SK-N-SH (cell line): ENCODE measurements at regions not wholly inside any gene's neighbourhood (a gene's known extent, or its start where the extent isn't known, plus 50 kb on each side); places are given as distances from the start of the nearest gene placed in this dataset.

ENCODE experiments used
- CTCF ChIA-PET: fragments of 300-600, 350-600 bp; formaldehyde crosslinking; extraction: SDS; loops from one replicate; lab custom pipeline; 2021; lab: Yijun Ruan, JAX
- POLR2A ChIA-PET: fragments of 350-600 bp; sonication (Branson Sonifier 250); formaldehyde crosslinking; extraction: SDS; loops from one replicate; lab custom pipeline; 2020; ENCODE audit warnings: antibody characterized with exemption, inconsistent platforms; lab: Yijun Ruan, JAX
- DNase-seq: peaks from one replicate; pipeline ENCODE4 v3.0.0; 2012
- H2AFZ ChIP-seq: fragments of 200-600 bp; sonication (generic); 2 replicates; pipeline ENCODE4 v1.8.1; 2016; ENCODE audit warnings: antibody characterized with exemption, mild to moderate bottlenecking, low read depth
- H3F3A ChIP-seq: fragments of 200-600 bp; sonication (generic); replicated peaks from 2 replicates; pipeline ENCODE3; 2016; ENCODE audit warnings: antibody characterized with exemption, mild to moderate bottlenecking; ENCODE audit not compliant: insufficient read depth
- H3K27ac ChIP-seq, 2 experiments: fragments of 200-500 bp in 1 of 2; fragments of 200-600 bp in 1 of 2; sonication (Bioruptor generic) in 1 of 2; sonication (generic), shearing (Covaris generic) in 1 of 2; 2 replicates each; pipeline versions ENCODE4 v1.5.1 to v1.6.1; 2014 to 2016; ENCODE audit warnings: low read depth in 2 of 2, inconsistent platforms in 1 of 2, low read length in 1 of 2, mild to moderate bottlenecking in 1 of 2, mixed read lengths in 1 of 2
- H3K27me3 ChIP-seq: fragments of 200-600 bp; sonication (generic), shearing (Covaris generic); 2 replicates; pipeline ENCODE4 v1.6.1; 2016; ENCODE audit warnings: mixed run types; ENCODE audit not compliant: insufficient read depth
- H3K36me3 ChIP-seq, 2 experiments: fragments of 200-500 bp in 1 of 2; fragments of 200-600 bp in 1 of 2; sonication (Bioruptor generic) in 1 of 2; sonication (generic) in 1 of 2; replicated peaks in 1 of 2; 2 replicates each; pipeline versions ENCODE3 to v1.5.1; 2014 to 2016; ENCODE audit warnings: low read length in 1 of 2, mild to moderate bottlenecking in 1 of 2; ENCODE audit not compliant: insufficient read depth in 2 of 2, control insufficient read depth in 1 of 2
- H3K4me1 ChIP-seq, 2 experiments: fragments of 200-500 bp in 1 of 2; fragments of 200-600 bp in 1 of 2; sonication (Bioruptor generic) in 1 of 2; sonication (generic), shearing (Covaris generic) in 1 of 2; 2 replicates each; pipeline versions ENCODE4 v1.5.1 to v1.6.1; 2014 to 2016; ENCODE audit warnings: low read depth in 1 of 2, low read length in 1 of 2, mixed run types in 1 of 2; ENCODE audit not compliant: insufficient read depth in 2 of 2, control insufficient read depth in 1 of 2
- H3K4me2 ChIP-seq: fragments of 200-600 bp; sonication (generic), shearing (Covaris generic); 2 replicates; pipeline ENCODE4 v1.6.1; 2017; ENCODE audit warnings: mixed run types
- H3K4me3 ChIP-seq, 2 experiments: fragments of 200-500 bp in 1 of 2; fragments of 200-600 bp in 1 of 2; sonication (Bioruptor generic) in 1 of 2; sonication (generic), shearing (Covaris generic) in 1 of 2; 2 replicates each; pipeline versions ENCODE4 v1.5.1 to v1.8.1; 2014 to 2016; ENCODE audit warnings: low read depth in 2 of 2, inconsistent platforms in 1 of 2, low read length in 1 of 2, mild to moderate bottlenecking in 1 of 2, mixed read lengths in 1 of 2, moderate library complexity in 1 of 2
- H3K79me2 ChIP-seq: fragments of 200-600 bp; sonication (generic); 2 replicates; pipeline ENCODE4 v1.8.1; 2017; ENCODE audit warnings: mild to moderate bottlenecking; ENCODE audit not compliant: insufficient read depth
- H3K9ac ChIP-seq: fragments of 200-600 bp; sonication (generic); 2 replicates; pipeline ENCODE4 v1.6.1; 2017; ENCODE audit warnings: mixed run types
- H3K9me2 ChIP-seq: fragments of 200-600 bp; sonication (generic); 2 replicates; pipeline ENCODE4 v1.6.1; 2017; ENCODE audit warnings: mixed run types
- H3K9me3 ChIP-seq: fragments of 200-600 bp; sonication (generic); 2 replicates; pipeline ENCODE4 v1.6.1; 2017; ENCODE audit warnings: mixed run types, mild to moderate bottlenecking, moderate library complexity
- H4K20me1 ChIP-seq: fragments of 200-600 bp; sonication (generic); 2 replicates; pipeline ENCODE4 v1.6.1; 2017; ENCODE audit warnings: mild to moderate bottlenecking, mixed run types; ENCODE audit not compliant: insufficient read depth
- CHD2 ChIP-seq: fragments of 150-350 bp; IDR thresholded peaks from 2 replicates; pipeline ENCODE4 v1.6.1; 2018; ENCODE audit warnings: low read length; ENCODE audit not compliant: partially characterized antibody
- CTCF ChIP-seq: fragments of 200-600 bp; sonication (generic); IDR thresholded peaks from 2 replicates; pipeline ENCODE4 v1.6.1; 2017; ENCODE audit warnings: antibody characterized with exemption, mild to moderate bottlenecking, moderate library complexity
- EP300 ChIP-seq, 2 experiments: IDR thresholded peaks; 2 replicates each; pipeline versions ENCODE4 v1.4.0 to v1.6.1; 2012; ENCODE audit warnings: borderline replicate concordance in 1 of 2, low read depth in 1 of 2, low read length in 1 of 2
- EZH2phosphoT487 ChIP-seq: fragments of 200-600 bp; sonication (generic); IDR thresholded peaks from 2 replicates; pipeline ENCODE4 v1.6.1; 2017; ENCODE audit warnings: low read depth, mixed run types, mild to moderate bottlenecking, antibody characterized with exemption, moderate library complexity, borderline replicate concordance
- FOSL2 ChIP-seq: IDR thresholded peaks from 2 replicates; pipeline ENCODE4 v1.4.0; 2012; ENCODE audit warnings: low read depth, mild to moderate bottlenecking, moderate library complexity, borderline replicate concordance
- FOXM1 ChIP-seq: IDR thresholded peaks from 2 replicates; pipeline ENCODE4 v1.4.0; 2012; ENCODE audit warnings: low read depth, mild to moderate bottlenecking
- GABPA ChIP-seq: IDR thresholded peaks from 2 replicates; pipeline ENCODE4 v1.4.0; 2012; ENCODE audit warnings: low read depth, mild to moderate bottlenecking
- GATA2 ChIP-seq: sonication (generic); formaldehyde crosslinking; IDR thresholded peaks from 2 replicates; pipeline ENCODE4 v1.5.0; 2020; ENCODE audit warnings: mild to moderate bottlenecking, missing genetic modification reagents
- JUND ChIP-seq: IDR thresholded peaks from 2 replicates; pipeline ENCODE4 v1.4.0; 2012
- MAX ChIP-seq: IDR thresholded peaks from 2 replicates; pipeline ENCODE4 v1.4.0; 2012; ENCODE audit warnings: low read depth
- MEF2A ChIP-seq: IDR thresholded peaks from 2 replicates; pipeline ENCODE4 v1.4.0; 2012; ENCODE audit warnings: low read depth, borderline replicate concordance
- NFIC ChIP-seq: IDR thresholded peaks from 2 replicates; pipeline ENCODE4 v1.4.0; 2012; ENCODE audit warnings: borderline replicate concordance
- NRF1 ChIP-seq: IDR thresholded peaks from 2 replicates; pipeline ENCODE4 v1.6.1; 2012; ENCODE audit warnings: low read depth, mild to moderate bottlenecking, low read length
- POLR2AphosphoS5 ChIP-seq: IDR thresholded peaks from 2 replicates; pipeline ENCODE4 v1.6.1; 2012; ENCODE audit warnings: low read depth, low read length
- RAD21 ChIP-seq: IDR thresholded peaks from 2 replicates; pipeline ENCODE4 v1.6.1; 2012; ENCODE audit warnings: mild to moderate bottlenecking, low read length
- RCOR1 ChIP-seq: fragments of 150-350 bp; IDR thresholded peaks from 2 replicates; pipeline ENCODE4 v1.6.1; 2017; ENCODE audit warnings: antibody characterized with exemption, low read length
- REST ChIP-seq: IDR thresholded peaks from 2 replicates; pipeline ENCODE4 v1.6.1; 2012; ENCODE audit warnings: mild to moderate bottlenecking, low read depth, low read length, moderate library complexity
- RXRA ChIP-seq: IDR thresholded peaks from 2 replicates; pipeline ENCODE4 v1.4.0; 2012; ENCODE audit warnings: low read depth, mild to moderate bottlenecking, borderline replicate concordance
- SIN3A ChIP-seq: IDR thresholded peaks from 2 replicates; pipeline ENCODE4 v1.6.1; 2012; ENCODE audit warnings: low read depth, mild to moderate bottlenecking, low read length, moderate library complexity, borderline replicate concordance
- SMC3 ChIP-seq: IDR thresholded peaks from 2 replicates; pipeline ENCODE4 v1.6.1; 2012; ENCODE audit warnings: low read depth, low read length, improper control_type of control experiment
- USF1 ChIP-seq: IDR thresholded peaks from 2 replicates; pipeline ENCODE4 v1.4.0; 2012; ENCODE audit warnings: low read depth, borderline replicate concordance
- YY1 ChIP-seq: IDR thresholded peaks from 2 replicates; pipeline ENCODE4 v1.4.0; 2012; ENCODE audit warnings: low read depth, mild to moderate bottlenecking
- WGBS: methylation state at CpG from one replicate; pipeline ENCODE4 v1.1.6; 2017; ENCODE audit warnings: low lambda C conversion rate; 5-methylcytosine and 5-hydroxymethylcytosine counted together

- 84% methylated on average over 2 of the region's 2 CpGs for WGBS
- POLR2A ChIA-PET: no interaction called here
Observed at GRCh38 chr10:24149640-24150039, 59.3 kb upstream of the KIAA1217 start.

GRCh38 chr10:24150853-24151252 is 58.1 kb upstream of the KIAA1217 start:
- Histone ChIP-seq H3F3A (peaks cover 12% of the 10 kb centered on the region), H3K9ac (no peak overlapping the region), H3K4me1 (peaks cover 0 to 2% of the 10 kb centered on the region in 2 experiments; a peak in 3 of 4 replicates), H2AFZ (no peak overlapping the region), H4K20me1 (no peaks in the 10 kb centered on the region), H3K9me2 (no peaks in the 10 kb centered on the region), H3K9me3 (no peaks in the 10 kb centered on the region), H3K27ac (no peak overlapping the region), H3K4me3 (no peak overlapping the region), H3K27me3 (no peaks in the 10 kb centered on the region), H3K4me2 (no peak overlapping the region), H3K36me3 (no peaks in the 10 kb centered on the region), H3K79me2 (no peaks in the 10 kb centered on the region)
- ChIA-PET POLR2A (no interaction called here), CTCF (interaction anchor here (1.0 kb wide), 1 partner anchor 157 kb away, joined by 3 read pairs; no protein-coding TSS in a partner anchor)
- DNase-seq: no peak
- 92% methylated on average over 3 of the region's 3 CpGs for WGBS
- TF ChIP-seq CHD2 (no peak), EP300 (IDR thresholded peaks at IDR 0.05; ENCODE audit: borderline replicate concordance in 1 of 2, low read depth in 1 of 2, low read length in 1 of 2) (no peak), POLR2AphosphoS5 (no peak), YY1 (no peak), USF1 (no peak), REST (no peak), FOXM1 (no peak), SMC3 (no peak)

More at GRCh38 chr10:24149640-24150039, 59.3 kb upstream of the KIAA1217 start:
- Histone ChIP-seq H3K4me2 (no peak overlapping the region), H3K9ac (no peak overlapping the region), H3K27me3 (no peaks in the 10 kb centered on the region), H3F3A (peaks cover 12% of the 10 kb centered on the region), H3K27ac (no peak overlapping the region), H3K4me1 (peaks cover 0 to 2% of the 10 kb centered on the region in 2 experiments; a peak in 3 of 4 replicates), H3K4me3 (no peak overlapping the region), H2AFZ (no peak overlapping the region), H3K79me2 (no peaks in the 10 kb centered on the region), H3K9me3 (no peaks in the 10 kb centered on the region), H3K9me2 (no peaks in the 10 kb centered on the region), H3K36me3 (no peaks in the 10 kb centered on the region), H4K20me1 (no peaks in the 10 kb centered on the region)
- DNase-seq: no peak
- TF ChIP-seq GATA2 (CRISPR knock-in tag): no peak
- no peak for TF ChIP-seq FOSL2
- TF ChIP-seq SMC3: no peak
- no peak for TF ChIP-seq MEF2A
- TF ChIP-seq NRF1: no peak
- TF ChIP-seq USF1: no peak
- no peak for TF ChIP-seq SIN3A
- no peak for TF ChIP-seq JUND
- no peak for TF ChIP-seq NFIC
- TF ChIP-seq RXRA: no peak
- TF ChIP-seq EZH2phosphoT487: no peak
- no peak for TF ChIP-seq GABPA
- no peak for TF ChIP-seq RCOR1
- no peak for TF ChIP-seq CTCF
- TF ChIP-seq RAD21: no peak
- no peak for TF ChIP-seq MAX
- CTCF ChIA-PET: no interaction called here
